Natural killer cell (primary cell): ENCODE measurements at regions not wholly inside any gene's neighbourhood (a gene's known extent, or its start where the extent isn't known, plus 50 kb on each side); places are given as distances from the start of the nearest gene placed in this dataset.

Experiments
- ATAC-seq, 3 donors: fragments of 150-1000 bp in 2 of 3; fragments of 200-7000 bp in 1 of 3; cut with Tn5 transposase; 1 replicate in 1 of 3; 2 replicates in 2 of 3; pipeline ENCODE4 v1.10.0; 2021; ENCODE audit warnings: mild to moderate bottlenecking in 2 of 3, moderate library complexity in 2 of 3
- DNase-seq, 2 donors: peaks; one replicate each; pipeline versions ENCODE4 v3.0.0 to v3.0.0-alpha.2; 2013 to 2021; ENCODE audit warnings: mixed read lengths in 1 of 2
- H3K27ac ChIP-seq: one replicate; pipeline ENCODE4 v1.5.1; 2013; ENCODE audit warnings: mild to moderate bottlenecking, low read length
- H3K27me3 ChIP-seq: one replicate; pipeline ENCODE4 v1.6.1; 2013; ENCODE audit warnings: low read length; ENCODE audit not compliant: control insufficient read depth, insufficient read depth
- H3K36me3 ChIP-seq: one replicate; pipeline ENCODE4 v1.6.1; 2013; ENCODE audit warnings: low read length; ENCODE audit not compliant: control insufficient read depth, insufficient read depth
- H3K4me1 ChIP-seq: one replicate; pipeline ENCODE4 v1.6.1; 2013; ENCODE audit warnings: low read length; ENCODE audit not compliant: control insufficient read depth, insufficient read depth
- H3K4me3 ChIP-seq: one replicate; pipeline ENCODE4 v1.5.1; 2013; ENCODE audit warnings: low read length
- H3K9me3 ChIP-seq: one replicate; pipeline ENCODE4 v1.6.1; 2013; ENCODE audit warnings: low read length; ENCODE audit not compliant: control insufficient read depth, insufficient read depth
- H3K27ac Mint-ChIP-seq, 2 donors: one replicate each; pipeline ENCODE4 v1.8.0; 2022; ENCODE audit warnings: mild to moderate bottlenecking in 2 of 2, mixed read lengths in 2 of 2, moderate library complexity in 1 of 2
- H3K27me3 Mint-ChIP-seq, 2 donors: one replicate each; pipeline ENCODE4 v1.8.0; 2022; ENCODE audit warnings: low read depth in 2 of 2, mixed read lengths in 2 of 2
- H3K36me3 Mint-ChIP-seq: one replicate; pipeline ENCODE4 v1.8.0; 2022; ENCODE audit warnings: mixed read lengths
- H3K4me1 Mint-ChIP-seq, 2 donors: one replicate each; pipeline ENCODE4 v1.8.0; 2022; ENCODE audit warnings: mixed read lengths in 2 of 2
- H3K4me3 Mint-ChIP-seq: one replicate; pipeline ENCODE4 v1.8.0; 2022; ENCODE audit warnings: mild to moderate bottlenecking, moderate library complexity, mixed read lengths
- H3K9me3 Mint-ChIP-seq, 2 donors: one replicate each; pipeline ENCODE4 v1.8.0; 2022; ENCODE audit warnings: mixed read lengths in 2 of 2
- CTCF ChIP-seq: fragments of 200-600 bp; IDR thresholded peaks from one replicate; pipeline ENCODE4 v1.8.0; 2022; ENCODE audit warnings: antibody characterized with exemption
- WGBS: methylation state at CpG from one replicate; pipeline ENCODE4 v1.1.7; 2013; ENCODE audit warnings: missing lambda C conversion rate; ENCODE audit not compliant: insufficient coverage; 5-methylcytosine and 5-hydroxymethylcytosine counted together
- intact Hi-C: fragments of 100-400 bp; cut with micrococcal nuclease; formaldehyde crosslinking; loops from one replicate; pipeline ENCODE4 v1.14.2; 2022

- DNase-seq = no peak
- no peaks in the 10 kb centered on the region for H3K4me1 ChIP-seq
- peaks cover 5 to 14% of the 10 kb centered on the region in 2 donors for H3K9me3 Mint-ChIP-seq
- no peaks in the 10 kb centered on the region for H3K36me3 ChIP-seq
- H3K27ac ChIP-seq = no peak overlapping the region
- no peaks in the 10 kb centered on the region for H3K27me3 Mint-ChIP-seq
- no peaks in the 10 kb centered on the region for H3K9me3 ChIP-seq
- H3K36me3 Mint-ChIP-seq = no peaks in the 10 kb centered on the region
- no peaks in the 10 kb centered on the region for H3K4me1 Mint-ChIP-seq
- 94% methylated on average over 2 of the region's 3 CpGs for WGBS
- no peaks in the 10 kb centered on the region for H3K27me3 ChIP-seq
- H3K4me3 ChIP-seq = no peak overlapping the region
- intact Hi-C loops = no loop called here
- no peak for ATAC-seq
- TF ChIP-seq CTCF = no peak
- no peak overlapping the region for H3K4me3 Mint-ChIP-seq
- H3K27ac Mint-ChIP-seq = no peak overlapping the region
These were observed 750.5 kb downstream of the FAM133A start for GRCh38 chrX:94424456-94424855.

- no peak for DNase-seq
- Mint-ChIP-seq H3K27ac (no peak overlapping the region), H3K27me3 (no peaks in the 10 kb centered on the region), H3K9me3 (peaks cover 0 to 2% of the 10 kb centered on the region in 2 donors), H3K4me1 (no peaks in the 10 kb centered on the region), H3K36me3 (no peaks in the 10 kb centered on the region), H3K4me3 (no peak overlapping the region)
- TF ChIP-seq CTCF = no peak
- ATAC-seq = no peak
- no CpG with 5 or more reads among the region's 1 CpG for WGBS
- Histone ChIP-seq H3K4me1 (no peaks in the 10 kb centered on the region), H3K9me3 (no peaks in the 10 kb centered on the region), H3K36me3 (no peaks in the 10 kb centered on the region), H3K27ac (no peak overlapping the region), H3K27me3 (no peaks in the 10 kb centered on the region), H3K4me3 (no peak overlapping the region)
- intact Hi-C loops = no loop called here
These were observed 756.1 kb downstream of the FAM133A start for GRCh38 chrX:94430091-94430490.

GRCh38 chrX:94435799-94436198 is 761.8 kb downstream of the FAM133A start:
- DNase-seq (no peak), ATAC-seq (no peak)
- Histone ChIP-seq H3K9me3 (no peaks in the 10 kb centered on the region), H3K27ac (no peak overlapping the region), H3K4me1 (no peaks in the 10 kb centered on the region), H3K36me3 (no peaks in the 10 kb centered on the region), H3K27me3 (no peaks in the 10 kb centered on the region), H3K4me3 (no peak overlapping the region)
- Mint-ChIP-seq H3K27ac (no peak overlapping the region), H3K27me3 (no peaks in the 10 kb centered on the region), H3K36me3 (no peaks in the 10 kb centered on the region), H3K9me3 (peaks cover 2 to 10% of the 10 kb centered on the region in 2 donors), H3K4me3 (no peak overlapping the region), H3K4me1 (no peaks in the 10 kb centered on the region)
- 88% methylated on average over 4 of the region's 4 CpGs for WGBS
- intact Hi-C loops = no loop called here
- no peak for TF ChIP-seq CTCF

- no peak for ATAC-seq
- Mint-ChIP-seq H3K27ac (no peak overlapping the region), H3K27me3 (no peaks in the 10 kb centered on the region), H3K9me3 (peaks cover 0 to 3% of the 10 kb centered on the region in 2 donors), H3K4me3 (no peak overlapping the region), H3K4me1 (no peaks in the 10 kb centered on the region), H3K36me3 (no peaks in the 10 kb centered on the region)
- TF ChIP-seq CTCF = no peak
- no peaks in the 10 kb centered on the region for H3K27me3 ChIP-seq
- H3K4me1 ChIP-seq = no peaks in the 10 kb centered on the region
- 94% methylated on average over 2 of the region's 3 CpGs for WGBS
- intact Hi-C loops = no loop called here
- no peak overlapping the region for H3K4me3 ChIP-seq
- no peaks in the 10 kb centered on the region for H3K36me3 ChIP-seq
- no peak for DNase-seq
- no peaks in the 10 kb centered on the region for H3K9me3 ChIP-seq
- H3K27ac ChIP-seq = no peak overlapping the region
These were observed 780.2 kb downstream of the FAM133A start for GRCh38 chrX:94454159-94454558.
